Upper lobe of left lung (tissue), 4 donors: ENCODE measurements at regions not wholly inside any gene's neighbourhood (a gene's known extent, or its start where the extent isn't known, plus 50 kb on each side); places are given as distances from the start of the nearest gene placed in this dataset.

Experiments used
- CTCF ChIP-seq, 6 experiments: fragments of 450-650 bp in 4 of 6; fragments of 200-600 bp in 2 of 6; sonication (generic) in 2 of 6; IDR thresholded peaks; one replicate each; pipeline ENCODE4 v1.5.1; 2016 to 2019; ENCODE audit warnings: antibody characterized with exemption in 6 of 6
- EP300 ChIP-seq, 4 donors: sonication (generic); formaldehyde crosslinking; IDR thresholded peaks; one replicate each; pipeline ENCODE4 v1.5.1; 2017; ENCODE audit warnings: antibody characterized with exemption in 4 of 4, control low read depth in 2 of 4
- POLR2A ChIP-seq, 4 donors: fragments of 450-650 bp; IDR thresholded peaks; one replicate each; pipeline ENCODE4 v1.5.1; 2016 to 2017; ENCODE audit warnings: antibody characterized with exemption in 4 of 4, mild to moderate bottlenecking in 2 of 4
- POLR2AphosphoS5 ChIP-seq, 2 donors: sonication (generic); formaldehyde crosslinking; IDR thresholded peaks; one replicate each; pipeline ENCODE4 v1.5.1; 2017; ENCODE audit warnings: antibody characterized with exemption in 2 of 2

GRCh38 chr7:18191341-18191740, 163.7 kb upstream of the PRPS1L1 start:
- TF ChIP-seq POLR2A (IDR thresholded peaks at IDR 0.05) (no peak), CTCF (IDR thresholded peaks at IDR 0.05) (no peak), EP300 (IDR thresholded peaks at IDR 0.05) (no peak), POLR2AphosphoS5 (IDR thresholded peaks at IDR 0.05) (no peak)
